T-helper 9 cell (primary cell): ENCODE measurements at regions not wholly inside any gene's neighbourhood (a gene's known extent, or its start where the extent isn't known, plus 50 kb on each side); places are given as distances from the start of the nearest gene placed in this dataset.
"Not testable (repeated sequence)": the region's sequence is repeated elsewhere in the genome, so short reads cannot be mapped to it uniquely, and the experiment has no call there.

ENCODE experiments used
- DNase-seq: peaks from one replicate; pipeline ENCODE4 v3.0.0-alpha.2; 2020

- DNase-seq = not testable (repeated sequence)
Measured at GRCh38 chr14:106768972-106769700, 1242.8 kb downstream of the TMEM121 start.

- not testable (repeated sequence) for DNase-seq
Measured at GRCh38 chr14:106770158-106770672, 1243.8 kb downstream of the TMEM121 start.

- DNase-seq = peak; percentile 88
Measured at GRCh38 chr14:106774889-106775480, 1248.6 kb downstream of the TMEM121 start.

GRCh38 chr14:106776395-106776983 is 1250.1 kb downstream of the TMEM121 start:
- DNase-seq = no peak

GRCh38 chr14:106778986-106779385 is 1252.6 kb downstream of the TMEM121 start:
- no peak for DNase-seq

GRCh38 chr14:106786697-106787096 is 1260.3 kb downstream of the TMEM121 start:
- no peak for DNase-seq

- no peak for DNase-seq
Measured at GRCh38 chr14:106787626-106788025, 1261.2 kb downstream of the TMEM121 start.

- DNase-seq = no peak
Measured at GRCh38 chr14:106788534-106788933, 1262.2 kb downstream of the TMEM121 start.

- no peak for DNase-seq
Measured at GRCh38 chr14:106789318-106789717, 1262.9 kb downstream of the TMEM121 start.

- DNase-seq = peak; percentile 65
Measured at GRCh38 chr14:106790189-106791036, 1264.0 kb downstream of the TMEM121 start.

- no peak for DNase-seq
Measured at GRCh38 chr14:106792543-106792942, 1266.2 kb downstream of the TMEM121 start.

GRCh38 chr14:106798166-106798565 is 1271.8 kb downstream of the TMEM121 start:
- DNase-seq = not testable (repeated sequence)

GRCh38 chr14:106802413-106803364 is 1276.3 kb downstream of the TMEM121 start:
- no peak for DNase-seq

- DNase-seq = no peak
Measured at GRCh38 chr14:106803379-106803778, 1277.0 kb downstream of the TMEM121 start.

- DNase-seq = no peak
Measured at GRCh38 chr14:106807493-106807892, 1281.1 kb downstream of the TMEM121 start.

- no peak for DNase-seq
Measured at GRCh38 chr14:106808458-106808857, 1282.1 kb downstream of the TMEM121 start.

GRCh38 chr14:106808907-106809306 is 1282.5 kb downstream of the TMEM121 start:
- no peak for DNase-seq

GRCh38 chr14:106809615-106810014 is 1283.2 kb downstream of the TMEM121 start:
- DNase-seq = no peak

- not testable (repeated sequence) for DNase-seq
Measured at GRCh38 chr14:106810168-106810567, 1283.8 kb downstream of the TMEM121 start.

GRCh38 chr14:106811162-106811561 is 1284.8 kb downstream of the TMEM121 start:
- no peak for DNase-seq

- no peak for DNase-seq
Measured at GRCh38 chr14:106812788-106813476, 1286.5 kb downstream of the TMEM121 start.
